ENCODE measurements at regions not wholly inside any gene's neighbourhood (a gene's known extent, or its start where the extent isn't known, plus 50 kb on each side); places are given as distances from the start of the nearest gene placed in this dataset.

DNA sequence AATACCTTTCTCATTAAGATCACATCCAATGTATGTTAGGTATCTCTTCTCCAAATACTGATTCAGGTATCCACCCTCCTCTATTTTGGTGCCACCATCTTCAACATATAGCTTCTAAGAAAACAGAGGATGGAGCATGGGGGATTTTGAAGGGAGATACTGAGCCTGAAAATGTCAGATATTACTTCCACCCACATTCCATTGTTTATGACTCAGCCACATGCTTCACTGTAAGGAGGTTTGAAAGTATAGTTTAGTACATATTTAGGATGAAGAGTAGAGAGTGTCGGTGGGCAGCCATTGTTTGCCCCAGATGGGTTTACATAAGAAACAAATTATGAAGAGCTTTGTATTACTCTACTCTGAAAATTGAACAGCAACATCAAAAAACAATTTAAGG is 286.7 kb downstream of the TFAP2B start:
- TF ChIP-seq L3MBTL2 (conservative IDR thresholded peaks at IDR 0.05) (no peak), ARNT (IDR thresholded peaks at IDR 0.05) (no peak), FOXA1 (IDR thresholded peaks at IDR 0.05) (no peak), ZNF384 (IDR thresholded peaks at IDR 0.05) (no peak), LEF1 (IDR thresholded peaks at IDR 0.05; ENCODE audit: borderline replicate concordance) (no peak)
